SU-DHL-6 (cell line): ENCODE measurements at regions not wholly inside any gene's neighbourhood (a gene's known extent, or its start where the extent isn't known, plus 50 kb on each side); places are given as distances from the start of the nearest gene placed in this dataset.

Experiments used
- H2AFZ ChIP-seq: fragments of 200-600 bp; sonication (generic); 2 replicates; pipeline ENCODE4 v1.6.1; 2014; ENCODE audit warnings: low read depth, mild to moderate bottlenecking, moderate library complexity, mixed read lengths, antibody characterized with exemption, low read length; ENCODE audit not compliant: severe bottlenecking
- H3F3A ChIP-seq: fragments of 200-600 bp; shearing (Covaris generic); 2 replicates; pipeline ENCODE4 v1.6.0; 2016; ENCODE audit warnings: antibody characterized with exemption, mild to moderate bottlenecking; ENCODE audit not compliant: insufficient read depth
- H3K27ac ChIP-seq: fragments of 200-600 bp; sonication (generic); 2 replicates; pipeline ENCODE4 v1.5.1; 2016; ENCODE audit warnings: low read depth, mild to moderate bottlenecking, low read length, moderate library complexity, mixed read lengths
- H3K27me3 ChIP-seq: fragments of 200-600 bp; sonication (generic), shearing (Covaris generic); 2 replicates; pipeline ENCODE4 v1.6.0; 2014; ENCODE audit warnings: mild to moderate bottlenecking, low read length
- H3K36me3 ChIP-seq: fragments of 200-600 bp; sonication (generic); 2 replicates; pipeline ENCODE4 v1.6.1; 2014; ENCODE audit warnings: mild to moderate bottlenecking, low read length, mixed read lengths
- H3K4me2 ChIP-seq: fragments of 300-600, 200-600 bp; shearing (Covaris generic), sonication (generic); 2 replicates; pipeline ENCODE4 v1.6.0; 2014; ENCODE audit warnings: low read length, low read depth, mild to moderate bottlenecking; ENCODE audit not compliant: poor library complexity, severe bottlenecking
- H3K4me3 ChIP-seq: fragments of 200-600 bp; sonication (generic); 2 replicates; pipeline ENCODE4 v1.5.1; 2014; ENCODE audit warnings: antibody characterized with exemption, low read length, mild to moderate bottlenecking, mixed read lengths; ENCODE audit not compliant: insufficient read depth, poor library complexity, severe bottlenecking
- H3K79me2 ChIP-seq: fragments of 200-600 bp; sonication (generic); 2 replicates; pipeline ENCODE4 v1.6.1; 2014; ENCODE audit warnings: mild to moderate bottlenecking, low read length, moderate library complexity; ENCODE audit not compliant: insufficient read depth
- H3K9ac ChIP-seq: fragments of 200-600 bp; sonication (generic); 2 replicates; pipeline ENCODE4 v1.7.0; 2014; ENCODE audit warnings: mild to moderate bottlenecking, low read length
- H3K9me2 ChIP-seq: fragments of 200-600 bp; sonication (generic); replicated peaks from 2 replicates; pipeline ENCODE4 v1.6.1; 2014; ENCODE audit warnings: low read length; ENCODE audit not compliant: insufficient read depth
- H3K9me3 ChIP-seq: fragments of 200-600 bp; sonication (generic); 2 replicates; pipeline ENCODE4 v1.6.1; 2014; ENCODE audit warnings: low read length, mixed read lengths; ENCODE audit not compliant: insufficient read depth
- H4K20me1 ChIP-seq: fragments of 200-600 bp; sonication (generic); 2 replicates; pipeline ENCODE4 v1.6.1; 2014; ENCODE audit warnings: low read depth, mild to moderate bottlenecking, antibody characterized with exemption, low read length, moderate library complexity, mixed read lengths
- CTCF ChIP-seq: fragments of 200-600 bp; sonication (generic); IDR thresholded peaks from one replicate; pipeline ENCODE4 v1.5.1; 2017; ENCODE audit warnings: antibody characterized with exemption, mild to moderate bottlenecking, low read length, moderate library complexity; ENCODE audit not compliant: insufficient read depth, poor library complexity, severe bottlenecking
- EZH2phosphoT487 ChIP-seq: fragments of 200-600 bp; sonication (generic), shearing (Covaris generic); conservative IDR thresholded peaks from 2 replicates; pipeline ENCODE4 v1.6.1; 2018; ENCODE audit warnings: mild to moderate bottlenecking, antibody characterized with exemption, low read length, moderate library complexity, mixed read lengths

GRCh38 chr18:73681398-73681797, 466.2 kb downstream of the FBXO15 start:
- Histone ChIP-seq H3K4me2 (no peak overlapping the region), H2AFZ (no peak overlapping the region), H4K20me1 (no peaks in the 10 kb centered on the region), H3K79me2 (no peaks in the 10 kb centered on the region), H3K27me3 (no peaks in the 10 kb centered on the region), H3K27ac (no peak overlapping the region), H3K36me3 (no peaks in the 10 kb centered on the region), H3K9ac (no peak overlapping the region), H3K4me3 (no peak overlapping the region), H3K9me3 (no peaks in the 10 kb centered on the region), H3F3A (no peaks in the 10 kb centered on the region), H3K9me2 (no peaks in the 10 kb centered on the region)
- TF ChIP-seq CTCF (no peak), EZH2phosphoT487 (no peak)

- H3K4me2 ChIP-seq, result no peak overlapping the region
- H3K9me3 ChIP-seq, result no peaks in the 10 kb centered on the region
- H2AFZ ChIP-seq, result no peak overlapping the region
- no peaks in the 10 kb centered on the region for H3K9me2 ChIP-seq
- H3K9ac ChIP-seq, result no peak overlapping the region
- no peaks in the 10 kb centered on the region for H3K36me3 ChIP-seq
- TF ChIP-seq CTCF (no peak), EZH2phosphoT487 (no peak)
- no peaks in the 10 kb centered on the region for H4K20me1 ChIP-seq
- no peaks in the 10 kb centered on the region for H3K79me2 ChIP-seq
- H3K4me3 ChIP-seq, result no peak overlapping the region
- no peaks in the 10 kb centered on the region for H3F3A ChIP-seq
- no peak overlapping the region for H3K27ac ChIP-seq
- no peaks in the 10 kb centered on the region for H3K27me3 ChIP-seq
Measured at GRCh38 chr18:73679941-73680712, 467.5 kb downstream of the FBXO15 start.

- H3K36me3 ChIP-seq, result no peaks in the 10 kb centered on the region
Measured at GRCh38 chr18:73677450-73677849, 470.2 kb downstream of the FBXO15 start.

More at GRCh38 chr18:73677450-73677849, 470.2 kb downstream of the FBXO15 start:
- TF ChIP-seq CTCF (no peak), EZH2phosphoT487 (no peak)
- Histone ChIP-seq H3K9me3 (no peaks in the 10 kb centered on the region), H2AFZ (no peak overlapping the region), H3K27me3 (no peaks in the 10 kb centered on the region), H3F3A (no peaks in the 10 kb centered on the region), H3K9me2 (no peaks in the 10 kb centered on the region), H3K9ac (no peak overlapping the region), H3K4me2 (no peak overlapping the region), H3K27ac (no peak overlapping the region), H3K79me2 (no peaks in the 10 kb centered on the region), H3K4me3 (no peak overlapping the region), H4K20me1 (no peaks in the 10 kb centered on the region)
